ENCODE measurements at regions not wholly inside any gene's neighbourhood (a gene's known extent, or its start where the extent isn't known, plus 50 kb on each side); places are given as distances from the start of the nearest gene placed in this dataset.

DNA sequence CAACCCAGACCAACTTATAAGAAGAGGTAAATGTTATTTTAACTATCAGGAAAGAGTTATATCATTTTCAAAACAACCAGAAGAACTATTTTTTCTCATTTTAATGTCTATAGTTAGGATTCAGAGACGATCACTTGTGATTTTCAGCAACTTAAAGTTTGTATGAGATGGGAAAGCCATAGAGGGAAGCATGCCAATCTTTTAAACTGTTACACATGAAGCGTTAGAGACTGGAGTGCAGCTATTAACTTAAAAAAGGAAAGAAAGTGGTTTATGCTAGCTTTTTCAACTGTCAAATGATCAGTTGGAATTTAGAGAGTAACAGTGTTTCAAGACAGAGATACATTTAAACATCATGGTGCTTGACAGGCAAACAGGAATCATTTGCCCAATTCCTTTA is 91.7 kb upstream of the LPP start:
- no peak for ATAC-seq (ENCODE audit: insufficient number of reproducible peaks, low FRiP score, low read depth)
- Histone ChIP-seq H3K27ac (no peak overlapping the region), H3K27me3 (replicated peaks; ENCODE audit: insufficient read depth) (no peaks in the 10 kb centered on the region), H3K4me3 (no peak overlapping the region), H3K9me3 (no peaks in the 10 kb centered on the region), H3K36me3 (no peaks in the 10 kb centered on the region), H3K4me1 (ENCODE audit: control insufficient read depth in 1 of 2, low read depth in 2 of 2) (peaks cover 8 to 25% of the 10 kb centered on the region in 2 donors)
- TF ChIP-seq, protein P1, sequence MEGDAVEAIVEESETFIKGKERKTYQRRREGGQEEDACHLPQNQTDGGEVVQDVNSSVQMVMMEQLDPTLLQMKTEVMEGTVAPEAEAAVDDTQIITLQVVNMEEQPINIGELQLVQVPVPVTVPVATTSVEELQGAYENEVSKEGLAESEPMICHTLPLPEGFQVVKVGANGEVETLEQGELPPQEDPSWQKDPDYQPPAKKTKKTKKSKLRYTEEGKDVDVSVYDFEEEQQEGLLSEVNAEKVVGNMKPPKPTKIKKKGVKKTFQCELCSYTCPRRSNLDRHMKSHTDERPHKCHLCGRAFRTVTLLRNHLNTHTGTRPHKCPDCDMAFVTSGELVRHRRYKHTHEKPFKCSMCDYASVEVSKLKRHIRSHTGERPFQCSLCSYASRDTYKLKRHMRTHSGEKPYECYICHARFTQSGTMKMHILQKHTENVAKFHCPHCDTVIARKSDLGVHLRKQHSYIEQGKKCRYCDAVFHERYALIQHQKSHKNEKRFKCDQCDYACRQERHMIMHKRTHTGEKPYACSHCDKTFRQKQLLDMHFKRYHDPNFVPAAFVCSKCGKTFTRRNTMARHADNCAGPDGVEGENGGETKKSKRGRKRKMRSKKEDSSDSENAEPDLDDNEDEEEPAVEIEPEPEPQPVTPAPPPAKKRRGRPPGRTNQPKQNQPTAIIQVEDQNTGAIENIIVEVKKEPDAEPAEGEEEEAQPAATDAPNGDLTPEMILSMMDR (IDR thresholded peaks at IDR 0.05) = no peak
- no peak for DNase-seq (ENCODE audit: low spot score)

DNA sequence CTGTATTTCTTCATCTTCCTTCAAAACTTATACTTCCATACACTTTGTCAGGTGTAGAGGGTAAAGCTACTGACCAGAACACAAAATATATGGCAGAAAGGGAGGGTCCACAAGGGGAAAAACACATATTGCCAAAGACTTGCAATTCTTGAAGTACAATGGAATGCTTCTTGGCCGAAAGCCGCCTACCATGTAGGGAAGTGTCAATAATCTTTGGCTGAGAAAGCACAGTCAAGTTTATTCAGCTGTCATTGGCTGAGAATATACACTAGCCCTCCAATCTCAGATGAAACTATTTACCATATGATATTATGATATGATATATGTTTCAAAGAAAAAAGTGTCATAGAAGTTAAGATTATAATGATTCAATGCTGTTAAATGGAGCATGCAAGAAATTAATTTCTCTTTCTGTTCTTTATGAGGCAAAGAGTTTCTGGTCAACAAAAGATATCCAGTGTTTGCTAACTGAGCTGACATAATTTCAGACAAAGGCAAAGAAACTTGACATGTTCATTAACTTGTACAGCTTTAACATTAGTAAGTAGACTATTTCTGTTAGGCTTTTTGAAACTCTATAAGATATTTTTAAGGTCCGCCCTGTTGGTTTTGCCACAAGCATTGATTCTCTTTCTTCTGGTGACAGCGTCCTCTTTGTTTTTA is 89.0 kb upstream of the LPP start:
- no peaks in the 10 kb centered on the region for H3K27me3 ChIP-seq (replicated peaks; ENCODE audit: insufficient read depth)
- no peaks in the 10 kb centered on the region for H3K36me3 ChIP-seq
- DNase-seq (ENCODE audit: low spot score) = no peak
- no peak for ATAC-seq (ENCODE audit: insufficient number of reproducible peaks, low FRiP score, low read depth)
- peaks cover 8 to 25% of the 10 kb centered on the region in 2 donors for H3K4me1 ChIP-seq (ENCODE audit: control insufficient read depth in 1 of 2, low read depth in 2 of 2)
- no peaks in the 10 kb centered on the region for H3K9me3 ChIP-seq
- H3K4me3 ChIP-seq = no peak overlapping the region
- H3K27ac ChIP-seq = no peak overlapping the region
- TF ChIP-seq, protein P1 (IDR thresholded peaks at IDR 0.05) = no peak

DNA sequence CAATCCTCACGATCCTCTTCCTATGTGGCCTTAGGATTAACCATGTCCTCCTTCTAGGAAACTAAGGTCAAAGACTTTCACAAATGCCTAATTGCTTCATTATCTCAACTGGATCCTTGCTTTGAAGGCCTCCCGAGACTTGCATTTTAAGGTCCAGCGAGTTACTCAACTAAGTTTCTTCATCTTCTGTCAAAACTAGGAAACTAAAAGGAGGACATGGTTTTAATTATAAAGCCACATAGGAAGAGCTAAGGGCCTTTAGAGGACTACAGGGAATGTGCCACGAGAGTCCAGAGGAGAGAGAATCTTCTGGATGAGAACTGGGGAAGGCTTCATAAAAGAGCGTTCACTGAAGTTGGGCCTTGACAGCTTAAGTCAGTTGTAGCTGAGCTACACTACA is 87.8 kb upstream of the LPP start:
- Histone ChIP-seq H3K4me3 (no peak overlapping the region), H3K4me1 (ENCODE audit: control insufficient read depth in 1 of 2, low read depth in 2 of 2) (peaks cover 8 to 20% of the 10 kb centered on the region in 2 donors), H3K27ac (no peak overlapping the region), H3K36me3 (no peaks in the 10 kb centered on the region), H3K27me3 (replicated peaks; ENCODE audit: insufficient read depth) (no peaks in the 10 kb centered on the region), H3K9me3 (no peaks in the 10 kb centered on the region)
- ATAC-seq (ENCODE audit: insufficient number of reproducible peaks, low FRiP score, low read depth) (no peak), DNase-seq (ENCODE audit: low spot score) (no peak)
- TF ChIP-seq, protein P1 (IDR thresholded peaks at IDR 0.05) = no peak

DNA sequence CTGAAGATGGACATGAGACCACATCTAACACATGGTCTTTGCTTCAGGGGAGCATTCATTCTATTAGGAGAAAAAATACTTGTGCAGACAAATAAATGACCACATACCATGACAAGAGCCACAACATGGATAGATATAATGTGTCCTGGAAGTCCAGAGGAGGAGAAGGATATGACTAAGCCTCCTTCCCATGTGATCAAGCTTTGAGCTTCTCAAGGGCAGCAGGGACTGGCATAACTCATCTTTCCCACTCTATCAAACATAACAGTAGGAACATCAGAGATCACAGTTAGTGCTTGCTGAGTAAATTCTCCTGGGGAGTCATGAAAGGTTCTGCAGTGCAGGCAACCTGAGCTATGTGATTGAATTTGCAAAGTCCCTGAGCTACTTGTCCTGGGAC is 86.0 kb upstream of the LPP start:
- no peaks in the 10 kb centered on the region for H3K27me3 ChIP-seq (replicated peaks; ENCODE audit: insufficient read depth)
- TF ChIP-seq, protein P1 (IDR thresholded peaks at IDR 0.05) = no peak
- peaks cover 6 to 9% of the 10 kb centered on the region in 2 donors for H3K4me1 ChIP-seq (ENCODE audit: control insufficient read depth in 1 of 2, low read depth in 2 of 2)
- DNase-seq (ENCODE audit: low spot score) (no peak), ATAC-seq (ENCODE audit: insufficient number of reproducible peaks, low FRiP score, low read depth) (no peak)
- no peaks in the 10 kb centered on the region for H3K9me3 ChIP-seq
- no peaks in the 10 kb centered on the region for H3K36me3 ChIP-seq
- no peak overlapping the region for H3K27ac ChIP-seq
- no peak overlapping the region for H3K4me3 ChIP-seq

DNA sequence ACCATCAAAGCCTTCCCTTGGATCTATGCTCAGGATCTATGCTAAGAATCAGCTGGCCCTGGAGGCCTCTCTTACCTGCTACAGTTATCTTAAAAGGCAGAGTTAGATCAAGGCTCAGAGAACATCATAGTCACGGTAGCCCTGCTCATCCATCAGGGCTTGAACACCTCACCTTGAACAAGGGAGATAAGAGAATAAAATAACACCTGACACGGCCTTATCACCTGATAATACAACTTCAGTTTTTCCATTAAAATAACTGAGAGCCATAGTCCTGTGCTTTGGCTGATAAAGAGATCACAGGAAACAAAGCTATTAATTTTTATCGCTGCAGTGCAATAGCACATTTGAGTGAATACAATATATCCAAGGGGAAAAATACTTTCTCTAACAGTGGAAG is 85.6 kb upstream of the LPP start:
- no peak for DNase-seq (ENCODE audit: low spot score)
- no peaks in the 10 kb centered on the region for H3K27me3 ChIP-seq (replicated peaks; ENCODE audit: insufficient read depth)
- peaks cover 6 to 9% of the 10 kb centered on the region in 2 donors for H3K4me1 ChIP-seq (ENCODE audit: control insufficient read depth in 1 of 2, low read depth in 2 of 2)
- no peaks in the 10 kb centered on the region for H3K36me3 ChIP-seq
- no peak overlapping the region for H3K4me3 ChIP-seq
- no peaks in the 10 kb centered on the region for H3K9me3 ChIP-seq
- H3K27ac ChIP-seq = no peak overlapping the region
- no peak for ATAC-seq (ENCODE audit: insufficient number of reproducible peaks, low FRiP score, low read depth)
- TF ChIP-seq, protein P1 (IDR thresholded peaks at IDR 0.05) = no peak
